ENCODE measurements at regions not wholly inside any gene's neighbourhood (a gene's known extent, or its start where the extent isn't known, plus 50 kb on each side); places are given as distances from the start of the nearest gene placed in this dataset.

DNA sequence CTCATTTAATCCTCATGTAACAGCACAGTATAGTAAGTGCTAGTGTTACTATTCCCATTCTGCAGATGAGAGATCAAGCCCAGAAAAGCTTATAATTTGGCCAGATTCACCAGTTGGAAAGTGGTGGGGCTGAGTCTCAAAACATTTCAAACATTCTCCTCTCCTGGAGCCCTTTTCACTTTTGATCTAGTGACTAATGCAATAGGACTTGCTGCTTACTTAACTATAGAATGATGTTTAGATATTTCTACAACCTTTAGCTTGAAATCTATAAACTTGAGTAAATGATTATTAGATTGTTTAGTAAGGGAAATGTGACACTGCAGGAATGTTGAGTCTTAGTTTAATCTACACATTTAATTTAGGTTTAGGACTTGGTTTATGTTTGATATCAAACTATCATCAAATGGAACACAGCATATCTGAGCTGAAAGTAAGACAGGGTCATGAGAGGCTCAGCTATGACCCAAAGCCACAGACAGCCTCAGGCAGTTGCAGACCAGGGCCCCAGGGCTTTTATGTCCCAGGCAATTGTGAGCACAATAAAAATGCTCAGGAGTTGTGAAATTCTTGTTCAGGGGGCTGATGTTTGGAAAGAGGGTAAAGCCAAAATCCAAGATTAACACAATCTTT lies 199.5 kb upstream of the HS3ST1 start:
- TF ChIP-seq, protein P1, sequence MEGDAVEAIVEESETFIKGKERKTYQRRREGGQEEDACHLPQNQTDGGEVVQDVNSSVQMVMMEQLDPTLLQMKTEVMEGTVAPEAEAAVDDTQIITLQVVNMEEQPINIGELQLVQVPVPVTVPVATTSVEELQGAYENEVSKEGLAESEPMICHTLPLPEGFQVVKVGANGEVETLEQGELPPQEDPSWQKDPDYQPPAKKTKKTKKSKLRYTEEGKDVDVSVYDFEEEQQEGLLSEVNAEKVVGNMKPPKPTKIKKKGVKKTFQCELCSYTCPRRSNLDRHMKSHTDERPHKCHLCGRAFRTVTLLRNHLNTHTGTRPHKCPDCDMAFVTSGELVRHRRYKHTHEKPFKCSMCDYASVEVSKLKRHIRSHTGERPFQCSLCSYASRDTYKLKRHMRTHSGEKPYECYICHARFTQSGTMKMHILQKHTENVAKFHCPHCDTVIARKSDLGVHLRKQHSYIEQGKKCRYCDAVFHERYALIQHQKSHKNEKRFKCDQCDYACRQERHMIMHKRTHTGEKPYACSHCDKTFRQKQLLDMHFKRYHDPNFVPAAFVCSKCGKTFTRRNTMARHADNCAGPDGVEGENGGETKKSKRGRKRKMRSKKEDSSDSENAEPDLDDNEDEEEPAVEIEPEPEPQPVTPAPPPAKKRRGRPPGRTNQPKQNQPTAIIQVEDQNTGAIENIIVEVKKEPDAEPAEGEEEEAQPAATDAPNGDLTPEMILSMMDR (conservative IDR thresholded peaks at IDR 0.05; ENCODE audit: low read depth, low read length): no peak
- no peak for TF ChIP-seq EZH2 (IDR thresholded peaks at IDR 0.05; ENCODE audit: borderline replicate concordance, low read depth, low read length, poor library complexity, severe bottlenecking)

All from A673 (cell line).